IPS-NIHi7 (cell line): ENCODE measurements at regions not wholly inside any gene's neighbourhood (a gene's known extent, or its start where the extent isn't known, plus 50 kb on each side); places are given as distances from the start of the nearest gene placed in this dataset.

Source experiments
- DNase-seq: peaks from one replicate; pipeline ENCODE4 v3.0.0; 2012; ENCODE audit warnings: mixed read lengths; ENCODE audit errors: extremely low spot score

- DNase-seq = no peak
Observed at GRCh38 chr1:5475572-5475971, 516.7 kb downstream of the NPHP4 start.

GRCh38 chr1:5473268-5473667 lies 519.0 kb downstream of the NPHP4 start:
- no peak for DNase-seq

DNA sequence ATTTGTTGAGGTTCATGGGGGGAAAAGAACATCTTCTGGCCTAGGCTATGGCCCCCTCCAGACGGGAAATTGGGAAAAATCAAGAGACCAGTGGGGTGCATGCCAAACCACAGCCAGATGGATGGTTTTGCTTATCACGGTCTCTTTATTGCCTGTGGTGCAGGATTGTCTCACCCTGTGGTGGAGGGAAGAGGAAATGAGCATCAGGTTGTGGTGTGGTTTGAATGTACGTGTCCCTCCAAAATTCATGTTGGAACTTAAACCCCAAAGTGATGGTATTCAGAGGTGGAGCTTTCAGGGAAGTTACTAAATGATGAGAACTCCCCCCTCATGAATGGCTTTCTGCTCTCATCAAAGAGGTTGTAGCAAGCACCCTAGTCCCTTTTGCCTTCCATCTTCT lies 525.7 kb downstream of the NPHP4 start:
- DNase-seq = no peak

DNA sequence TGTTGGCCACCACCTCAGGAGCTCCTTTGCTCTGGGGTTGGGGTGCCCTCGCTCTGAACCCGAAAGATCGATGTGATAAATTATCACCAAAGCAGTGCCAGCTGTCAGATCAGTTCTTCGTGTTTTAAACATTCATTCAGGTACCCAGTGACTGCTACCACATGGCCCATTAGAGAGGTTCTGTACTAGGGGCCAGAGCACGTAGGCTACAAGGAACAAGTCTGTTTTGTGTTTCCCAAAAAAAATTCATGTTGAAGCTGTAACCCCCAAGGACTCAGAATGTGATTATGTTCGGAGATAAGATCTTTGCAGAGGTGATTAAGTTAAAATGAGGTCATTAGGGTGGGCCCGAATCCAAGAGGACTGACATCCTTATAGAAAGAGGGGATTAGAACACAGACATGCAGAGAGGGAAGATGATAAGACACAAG lies 526.9 kb downstream of the NPHP4 start:
- no peak for DNase-seq

DNA sequence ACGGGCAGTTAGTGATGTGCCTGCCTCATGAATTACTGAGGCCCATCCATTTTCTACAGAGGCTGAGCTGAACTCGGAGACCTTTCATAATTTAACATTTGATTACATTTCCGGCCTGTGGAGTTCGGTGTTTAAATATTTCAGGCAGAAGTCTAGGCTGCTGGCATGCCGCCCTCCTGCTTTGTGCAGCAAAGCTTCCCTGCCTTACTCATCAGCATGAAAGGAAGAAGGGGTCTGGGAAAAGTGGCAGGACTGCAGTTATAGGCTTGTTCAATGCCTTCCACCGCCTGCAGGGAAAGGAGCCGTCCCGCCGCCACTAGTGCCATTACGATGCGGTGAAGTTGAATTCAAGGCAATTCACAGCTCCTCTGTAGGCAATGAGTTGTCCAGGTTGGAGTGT lies 527.9 kb downstream of the NPHP4 start:
- DNase-seq = no peak

DNA sequence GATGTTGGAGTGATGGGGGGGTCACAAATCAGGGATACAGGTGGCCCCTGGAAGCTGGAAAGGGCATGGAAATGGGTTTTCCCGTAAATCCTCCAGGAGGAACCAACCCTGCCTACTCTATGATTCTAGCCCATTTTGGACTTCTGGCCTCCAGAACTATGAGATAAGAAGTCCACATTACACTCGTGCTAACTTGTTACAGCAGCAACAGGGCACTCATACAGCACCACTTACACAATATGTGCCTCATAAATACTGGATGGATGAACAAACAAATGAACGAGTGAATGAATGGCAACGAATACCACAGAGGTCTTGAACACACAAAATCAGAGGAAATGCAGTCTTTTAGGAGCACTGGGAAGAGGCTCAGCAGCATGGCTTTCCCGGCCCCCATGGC lies 531.3 kb downstream of the NPHP4 start:
- no peak for DNase-seq

- no peak for DNase-seq
Observed at GRCh38 chr1:5459839-5460610, 532.2 kb downstream of the NPHP4 start.

- DNase-seq = no peak
Observed at GRCh38 chr1:5458248-5458647, 534.0 kb downstream of the NPHP4 start.

DNA sequence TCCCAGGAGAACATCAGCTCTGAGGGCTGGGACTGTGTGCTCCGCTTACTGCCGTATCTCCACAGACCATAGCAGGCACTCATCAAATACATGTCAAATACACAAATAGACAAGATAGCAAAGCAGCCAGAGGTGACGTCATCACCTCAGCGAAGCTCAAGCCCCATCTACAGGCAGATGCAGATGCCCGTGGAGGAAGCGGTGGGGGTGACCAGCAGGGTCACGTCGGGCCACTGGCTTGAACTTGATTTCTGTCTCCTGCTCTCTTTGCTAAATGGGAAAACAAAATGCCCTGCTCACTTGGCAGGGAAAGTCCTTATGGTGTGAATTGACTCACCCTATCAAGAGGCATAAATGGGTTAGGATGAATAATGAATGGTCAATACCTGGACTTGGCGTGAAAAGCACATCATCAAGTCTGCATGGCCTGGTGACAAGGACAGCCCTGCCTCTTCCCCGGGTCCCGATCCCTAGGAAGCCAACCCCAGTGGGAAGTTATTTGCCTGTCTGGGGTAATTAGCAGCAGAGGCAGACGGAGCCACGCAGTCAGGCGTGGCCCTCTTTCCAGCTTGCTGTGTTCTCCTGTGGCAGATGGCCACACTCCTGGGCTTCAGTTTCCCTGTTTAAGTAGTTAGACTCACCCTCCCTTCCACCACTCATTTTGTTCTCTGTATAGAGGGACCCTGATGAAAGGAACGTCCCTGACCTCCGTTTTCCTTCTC lies 536.0 kb downstream of the NPHP4 start:
- DNase-seq = peak; percentile 33

DNA sequence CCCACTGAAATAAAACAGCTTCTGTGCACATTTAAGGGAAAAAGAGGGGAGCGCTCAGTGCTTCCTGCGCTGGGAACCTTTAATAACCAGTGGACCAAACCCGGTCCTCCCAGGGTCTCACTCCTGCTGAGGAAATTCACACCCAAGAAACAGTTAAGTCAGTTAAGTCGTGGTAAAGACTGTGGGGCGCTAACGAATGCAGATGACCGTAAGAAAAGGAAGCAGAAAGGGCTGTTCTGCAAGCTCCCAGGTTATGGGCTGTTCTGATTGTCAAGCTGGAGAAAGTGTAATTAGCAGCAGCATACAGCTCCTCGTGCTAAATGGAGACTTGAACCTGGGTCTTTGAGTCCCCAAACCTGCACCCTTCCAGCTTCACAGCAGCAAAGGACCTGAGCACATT lies 536.6 kb downstream of the NPHP4 start:
- no peak for DNase-seq

GRCh38 chr1:5455056-5455455 lies 537.2 kb downstream of the NPHP4 start:
- DNase-seq = peak; percentile 39

- DNase-seq = no peak
Observed at GRCh38 chr1:5453347-5453746, 538.9 kb downstream of the NPHP4 start.

- DNase-seq = no peak
Observed at GRCh38 chr1:5451671-5452070, 540.6 kb downstream of the NPHP4 start.

DNA sequence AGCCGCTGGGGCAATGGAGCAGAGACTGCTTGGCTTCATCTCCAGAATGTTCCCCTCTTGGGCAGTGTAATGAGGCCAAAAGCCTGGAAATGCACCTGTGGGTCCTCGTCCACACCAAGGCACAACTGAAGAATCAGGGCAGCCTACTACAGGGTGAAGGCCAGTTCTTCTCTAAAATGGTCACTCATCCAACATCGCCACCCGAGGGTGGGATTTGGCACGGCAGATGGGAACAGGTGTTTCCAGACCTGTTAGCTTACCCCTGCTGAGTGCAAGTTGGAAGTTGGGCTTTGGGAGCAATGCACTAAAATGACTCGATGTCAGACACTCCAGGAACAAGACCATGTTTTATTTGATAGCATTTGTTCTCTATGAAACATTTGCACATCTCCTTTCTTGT lies 543.7 kb downstream of the NPHP4 start:
- DNase-seq = peak; percentile 63

GRCh38 chr1:5447503-5447960 lies 544.7 kb downstream of the NPHP4 start:
- DNase-seq = no peak

- DNase-seq = no peak
Observed at GRCh38 chr1:5444396-5444795, 547.8 kb downstream of the NPHP4 start.

DNA sequence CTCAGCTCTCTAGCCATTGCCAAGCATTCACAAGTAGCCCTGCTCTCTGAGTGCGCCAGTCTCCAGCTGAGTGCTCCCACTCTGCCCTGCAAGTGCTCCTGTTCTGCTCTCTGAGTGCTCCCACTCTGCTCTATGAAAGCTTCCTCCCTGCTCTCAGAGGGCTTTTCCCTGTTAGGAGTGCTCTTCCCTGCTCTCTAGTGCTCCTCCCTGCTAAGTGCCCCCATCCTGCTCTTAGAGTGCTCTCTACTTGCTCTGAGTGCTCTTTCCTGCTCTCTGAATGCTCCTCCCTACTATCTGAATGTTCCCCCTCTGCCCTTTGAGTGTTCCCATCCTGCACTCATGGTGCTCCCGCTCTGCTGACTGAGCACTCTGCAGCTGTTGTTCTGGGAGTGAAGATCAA lies 555.4 kb downstream of the NPHP4 start:
- DNase-seq = no peak

DNA sequence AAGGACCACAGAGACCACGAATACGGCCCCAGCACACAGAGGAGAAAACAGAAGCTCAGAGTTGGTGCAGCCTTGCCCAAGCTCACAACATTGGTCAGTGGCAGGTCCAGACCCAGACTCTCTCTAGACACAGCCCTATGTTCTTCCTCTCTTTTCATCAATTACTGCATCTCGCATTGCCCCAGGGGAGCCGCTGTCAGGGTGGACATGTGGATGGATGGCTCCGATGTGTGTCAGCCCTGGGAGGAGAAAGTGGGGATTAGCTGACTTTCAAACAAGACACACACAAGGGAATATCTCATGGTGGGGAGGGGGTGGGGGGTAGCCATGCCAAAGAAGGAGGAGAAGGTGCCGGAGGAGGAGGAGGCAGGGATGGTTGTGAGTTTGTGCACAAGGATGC lies 556.8 kb downstream of the NPHP4 start:
- DNase-seq = no peak

GRCh38 chr1:5432436-5432835 lies 559.8 kb downstream of the NPHP4 start:
- DNase-seq = no peak

DNA sequence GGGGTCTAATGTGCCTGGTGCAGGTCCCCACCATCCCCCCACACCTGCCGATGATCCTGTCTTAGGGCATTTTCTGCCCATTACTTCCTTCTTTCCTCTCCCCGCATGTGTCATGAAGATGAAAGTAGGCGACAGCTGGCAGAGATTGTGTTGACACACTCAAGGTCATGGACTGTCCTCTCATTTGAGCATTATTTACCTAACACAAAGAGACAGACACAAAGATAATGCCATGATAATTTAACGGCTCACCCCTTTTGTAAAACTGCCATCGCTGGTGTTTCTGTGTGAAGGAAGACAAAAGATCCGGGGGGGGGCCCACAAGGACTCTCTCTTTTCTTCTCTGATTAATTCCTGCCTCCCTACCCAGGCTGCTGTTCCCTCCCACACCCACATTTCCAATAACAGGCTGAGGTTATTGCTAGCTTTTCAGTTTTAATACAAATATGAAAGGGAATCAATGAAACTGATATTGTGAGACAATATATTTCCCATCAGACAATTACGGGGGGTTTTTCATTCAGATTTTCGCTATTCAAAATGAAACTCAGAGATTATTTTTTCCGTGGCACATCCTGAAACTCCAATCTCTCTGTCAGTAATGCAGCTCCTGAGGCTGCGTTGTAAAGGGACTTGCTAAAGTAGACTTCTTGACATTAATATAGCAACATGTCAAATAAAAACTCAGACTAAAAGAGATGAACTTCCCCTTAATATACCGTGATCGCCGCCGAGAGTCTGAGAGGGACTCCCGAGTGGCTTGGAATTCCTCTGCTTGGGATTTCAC lies 561.1 kb downstream of the NPHP4 start:
- DNase-seq = no peak

DNA sequence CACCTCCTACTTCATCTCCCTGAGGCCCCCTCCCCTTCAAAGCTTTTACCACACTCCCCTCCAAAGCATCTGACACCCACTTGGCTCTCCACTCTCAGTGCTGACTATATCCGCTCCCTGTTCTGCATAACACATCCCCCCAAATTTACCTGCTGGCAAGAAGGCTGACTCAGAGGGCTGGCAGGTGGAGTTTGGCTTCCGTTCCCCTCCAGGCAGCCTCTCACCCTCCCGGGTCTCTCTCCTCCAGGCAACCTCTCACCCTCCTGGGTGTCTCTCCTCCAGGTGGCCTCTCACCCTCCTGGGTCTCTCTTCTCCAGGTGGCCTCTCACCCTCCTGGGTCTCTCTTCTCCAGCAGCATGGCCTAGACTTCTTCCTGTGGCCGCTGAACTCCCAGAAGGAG lies 562.1 kb downstream of the NPHP4 start:
- no peak for DNase-seq

DNA sequence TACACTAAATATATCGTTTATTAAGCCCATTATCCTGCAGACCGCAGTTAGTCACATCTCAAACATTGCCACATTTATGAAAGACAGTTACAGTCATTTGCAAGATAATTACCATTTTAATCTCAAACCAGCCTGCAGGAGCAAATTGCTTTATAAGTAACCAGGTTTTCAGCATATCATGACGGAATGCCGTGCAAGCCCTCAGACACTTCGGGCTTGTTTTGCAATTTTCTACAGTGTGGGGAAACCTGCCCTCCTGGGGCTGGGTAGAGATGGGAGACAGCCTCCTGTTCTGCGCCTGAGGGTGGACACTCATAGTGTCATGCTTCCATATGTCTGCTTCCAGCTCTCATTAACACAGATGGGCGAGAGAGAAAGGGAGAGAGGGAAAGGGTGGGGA lies 563.9 kb downstream of the NPHP4 start:
- DNase-seq = no peak
